Activated CD4-positive, alpha-beta T cell treated with anti-CD3 and anti-CD28 coated beads for 48 hours (primary cell): ENCODE measurements at regions not wholly inside any gene's neighbourhood (a gene's known extent, or its start where the extent isn't known, plus 50 kb on each side); places are given as distances from the start of the nearest gene placed in this dataset.
A peak's percentile ranks its signal among the peaks of the same experiment; 100 is the strongest.

ENCODE experiments used
- DNase-seq: peaks from one replicate; pipeline ENCODE4 v3.0.0-alpha.2; 2020

DNA sequence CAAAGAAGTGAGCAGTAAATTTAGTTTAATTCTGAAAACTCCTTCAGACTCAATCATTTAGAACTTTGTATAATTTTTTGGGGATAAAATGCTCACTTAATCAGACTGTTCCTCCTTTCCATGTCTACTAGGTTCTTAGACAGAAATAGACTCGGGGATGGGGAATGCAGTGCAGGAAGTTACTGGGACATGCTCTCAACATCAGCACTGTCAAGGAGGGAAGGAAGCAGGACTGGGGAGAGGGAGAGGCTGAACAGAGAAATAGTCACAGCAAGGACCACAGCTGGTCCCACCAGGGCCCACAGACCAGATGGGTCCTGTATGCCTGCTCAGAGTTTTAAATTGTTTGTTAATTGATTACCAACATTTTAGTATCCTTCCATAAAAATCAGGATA lies 310.1 kb upstream of the MSX2 start:
- DNase-seq: no peak

DNA sequence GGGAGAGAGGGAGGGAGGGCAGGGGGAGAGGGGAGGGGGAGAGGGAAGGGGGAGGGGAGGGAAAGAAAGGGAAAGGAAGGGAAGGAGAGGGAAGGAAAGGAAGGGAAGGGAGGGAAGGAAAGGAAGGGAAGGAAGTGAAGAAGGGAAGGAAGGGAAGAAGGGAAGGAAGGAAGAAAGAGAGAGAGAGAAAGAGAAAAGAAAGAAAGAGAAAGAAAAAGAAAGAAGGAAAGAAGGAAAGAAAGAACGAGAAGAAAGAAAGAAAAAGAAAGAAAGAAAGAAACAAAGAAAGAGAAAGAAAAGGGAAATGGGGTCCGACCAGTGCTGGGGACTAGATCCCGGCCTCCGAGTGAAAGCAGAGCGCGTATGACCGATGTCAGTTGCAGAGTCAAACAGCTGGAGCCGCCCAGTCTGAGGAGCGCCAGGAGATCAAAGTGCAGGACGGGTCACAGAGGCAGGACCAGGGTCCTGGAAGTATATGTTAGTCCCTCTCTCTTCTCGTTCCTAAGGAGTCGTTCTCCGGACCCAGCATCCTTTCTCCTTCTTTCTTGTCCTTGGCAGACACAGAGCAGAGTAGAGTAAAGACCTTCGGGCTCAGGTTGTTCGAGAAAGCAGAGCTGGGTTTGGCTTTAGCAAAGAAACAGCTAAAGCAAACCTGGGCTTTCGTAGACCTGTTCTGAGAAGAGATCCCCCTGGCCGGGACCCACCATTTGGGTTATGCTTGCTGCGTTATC lies 305.4 kb upstream of the MSX2 start:
- DNase-seq: peak; percentile 4

DNA sequence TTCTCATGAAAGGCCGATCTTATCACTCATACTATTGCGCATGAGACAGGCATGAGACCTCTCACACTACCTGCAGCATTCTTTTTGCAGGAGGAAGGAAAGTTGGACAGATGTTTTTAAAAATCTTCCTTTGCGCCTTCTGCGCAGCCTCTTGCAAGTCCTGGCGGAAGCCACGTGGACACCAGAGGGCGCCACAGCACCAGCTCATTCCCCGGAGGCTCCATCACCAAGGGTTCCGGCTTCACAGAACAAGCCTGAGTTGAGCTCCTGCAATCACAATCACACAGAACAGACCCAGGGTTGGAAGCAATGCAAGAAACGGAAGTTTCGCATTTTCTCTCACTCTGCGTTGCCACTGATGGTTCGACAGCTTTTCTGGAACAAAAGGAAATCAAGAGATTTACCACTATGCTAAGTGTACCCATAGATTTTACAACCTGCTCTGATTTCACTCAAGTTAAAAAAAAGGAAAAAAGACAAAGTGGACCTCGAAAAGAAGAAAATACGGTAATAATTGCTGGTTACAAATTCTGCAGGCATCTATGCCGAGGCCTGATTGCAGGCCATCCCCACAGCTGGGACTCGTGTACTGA lies 304.7 kb upstream of the MSX2 start:
- DNase-seq: peak; percentile 90

DNA sequence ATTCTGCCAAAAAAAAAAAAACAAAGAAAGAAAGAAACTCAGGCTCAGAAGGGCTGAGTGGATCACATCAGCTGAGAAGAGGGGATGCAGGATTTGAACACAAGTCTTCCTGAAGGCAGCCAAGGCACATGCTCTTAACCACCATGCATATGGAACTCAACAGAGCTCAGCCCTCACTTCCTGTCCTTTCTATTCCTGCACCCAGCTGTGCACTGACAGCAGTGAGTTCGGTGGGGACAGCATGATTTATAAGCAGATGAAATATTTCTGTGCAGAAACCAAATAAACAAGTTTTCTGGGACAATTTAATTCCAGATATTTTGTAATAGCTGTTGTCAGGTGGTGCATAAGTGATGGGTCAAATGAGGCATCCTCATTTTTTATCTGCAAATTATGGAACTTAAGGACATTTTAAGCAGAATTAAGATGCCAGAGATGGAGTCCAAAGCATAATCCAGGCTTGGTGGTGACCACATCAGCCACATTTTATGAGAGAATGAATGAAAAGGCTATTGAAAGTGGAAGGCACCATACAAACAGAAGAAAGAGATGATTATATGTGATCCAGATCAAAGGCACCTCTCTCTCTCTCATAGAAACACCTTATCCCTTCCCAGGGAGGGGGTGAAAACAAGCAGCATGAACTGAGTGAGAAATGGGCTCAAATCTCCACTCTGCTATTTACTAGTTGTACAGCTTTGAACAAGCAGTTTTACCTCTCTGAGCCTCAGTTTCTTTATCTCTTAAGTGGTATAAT lies 303.6 kb upstream of the MSX2 start:
- DNase-seq: no peak

DNA sequence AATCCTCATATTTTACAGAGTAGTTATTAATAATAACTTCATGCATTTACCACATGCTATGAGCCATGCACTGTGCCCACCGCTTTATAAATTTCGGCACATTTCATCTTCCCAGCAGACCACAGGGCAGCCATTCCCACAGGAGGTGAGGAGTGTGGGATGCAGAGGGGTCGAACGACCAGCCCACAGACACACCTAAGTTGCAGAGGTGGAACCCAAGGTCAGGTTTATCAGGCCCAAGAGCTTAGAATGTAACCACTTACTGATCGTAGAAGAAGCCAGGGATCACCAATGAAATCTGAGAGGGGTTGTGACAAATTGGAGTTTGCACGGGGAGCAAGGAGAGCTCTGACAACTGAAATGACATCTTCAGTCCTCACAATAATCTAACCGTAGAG lies 303.0 kb upstream of the MSX2 start:
- DNase-seq: no peak

DNA sequence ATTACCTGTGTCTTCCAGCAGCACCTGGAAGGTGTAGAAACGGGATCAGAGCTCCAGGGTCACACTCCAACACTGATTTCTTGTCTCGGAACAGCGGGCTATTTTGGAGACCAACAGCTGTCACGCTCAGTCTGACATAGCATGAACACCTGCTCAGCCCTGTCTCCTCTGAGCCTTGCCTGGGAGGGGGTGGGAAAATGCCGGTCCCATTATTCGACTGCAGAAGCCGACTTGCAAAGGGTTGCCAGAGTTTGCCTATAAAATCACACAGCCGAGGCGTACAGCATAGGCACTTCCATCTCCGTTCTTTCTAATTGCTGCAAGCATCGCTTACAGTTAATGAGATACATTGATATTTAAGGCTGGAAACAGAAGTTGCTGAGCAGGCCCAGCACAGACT lies 300.8 kb upstream of the MSX2 start:
- DNase-seq: no peak

DNA sequence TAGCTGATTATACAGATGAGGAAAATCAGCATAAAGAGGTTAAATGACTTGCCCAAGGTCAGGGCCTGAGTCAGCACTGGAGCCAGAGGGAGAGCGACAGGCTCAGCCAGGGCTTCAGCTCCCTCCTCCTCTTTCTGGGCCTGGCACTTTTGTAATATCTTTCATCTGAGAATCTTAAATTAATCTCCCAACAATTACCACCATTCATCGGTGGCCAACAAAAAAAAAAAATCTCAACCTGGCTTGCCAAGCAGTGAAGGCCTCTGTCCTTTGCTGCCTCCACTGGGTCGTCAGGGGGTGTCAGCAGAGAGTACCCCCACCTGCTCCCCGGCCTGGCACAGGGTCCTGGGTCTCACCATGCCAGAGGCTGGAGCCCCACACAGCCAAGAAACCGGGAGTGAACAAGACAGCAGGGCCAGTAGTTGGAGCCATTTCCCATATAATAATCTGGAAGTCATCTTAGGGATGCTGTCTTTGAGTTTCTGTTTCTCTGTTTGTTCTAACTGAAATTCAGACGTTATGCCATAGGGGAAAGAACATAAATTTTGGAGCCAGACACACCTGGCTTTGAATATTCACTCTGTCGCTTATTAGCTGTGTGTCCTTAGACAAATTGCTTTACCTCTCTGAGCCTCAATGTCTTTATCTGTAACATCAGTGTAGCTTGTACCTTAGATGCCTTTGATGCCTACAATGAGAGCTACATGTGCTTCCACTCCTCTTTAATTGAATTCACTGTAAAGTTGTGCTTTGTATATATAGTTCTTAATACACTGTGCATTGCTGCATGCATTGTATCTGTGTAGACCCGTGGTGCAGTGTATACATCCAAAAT lies 299.9 kb upstream of the MSX2 start:
- no peak for DNase-seq

DNA sequence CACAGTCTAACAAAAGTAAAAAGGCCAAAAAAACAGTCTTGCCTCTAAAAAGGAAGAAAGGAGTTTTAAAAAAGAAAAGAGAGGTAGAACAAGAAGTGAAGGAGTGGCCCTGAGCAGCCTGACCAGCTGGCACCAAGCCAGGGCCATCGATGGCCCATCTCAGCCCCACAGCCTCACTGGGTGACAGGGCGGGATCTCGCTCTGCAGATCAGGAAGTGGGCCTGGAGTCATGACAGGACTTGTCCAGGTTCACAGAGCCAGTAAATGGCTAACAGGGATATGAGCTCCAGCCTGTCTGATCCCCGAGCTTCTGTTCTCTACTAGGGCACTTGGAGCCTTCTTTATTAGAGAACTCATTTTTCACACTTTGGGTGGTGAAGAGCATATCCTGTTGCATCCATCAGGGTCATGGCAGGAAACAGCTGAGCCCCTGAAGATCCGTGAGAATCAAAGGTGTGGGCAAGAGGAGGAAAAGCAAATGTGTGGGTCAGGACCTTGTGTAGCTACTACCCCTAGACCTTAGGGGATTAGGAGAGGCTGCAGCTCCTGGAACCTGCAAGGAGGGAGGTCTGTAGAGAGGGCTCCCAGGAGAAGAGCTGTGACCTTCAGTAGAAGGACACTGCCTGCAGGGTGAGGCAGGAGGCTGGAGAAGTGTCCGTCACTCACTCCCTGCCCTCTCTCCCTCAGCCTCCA lies 299.0 kb upstream of the MSX2 start:
- DNase-seq: no peak

DNA sequence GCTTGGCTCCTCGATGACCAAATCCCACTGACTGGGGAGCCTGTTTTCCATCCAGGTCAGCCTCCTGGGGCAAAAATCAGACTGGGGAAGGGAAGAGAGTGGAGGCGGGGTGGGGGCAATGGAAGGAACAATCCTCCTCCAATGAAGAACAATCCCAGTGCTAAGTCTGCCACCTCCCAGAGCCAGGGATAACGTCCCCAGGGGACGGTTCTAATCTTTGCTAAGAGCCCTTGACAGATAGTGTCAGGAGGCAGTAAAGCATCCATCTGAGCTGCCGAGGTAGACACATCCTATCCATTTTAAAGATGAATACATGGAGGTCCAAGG lies 298.5 kb upstream of the MSX2 start:
- DNase-seq: no peak

DNA sequence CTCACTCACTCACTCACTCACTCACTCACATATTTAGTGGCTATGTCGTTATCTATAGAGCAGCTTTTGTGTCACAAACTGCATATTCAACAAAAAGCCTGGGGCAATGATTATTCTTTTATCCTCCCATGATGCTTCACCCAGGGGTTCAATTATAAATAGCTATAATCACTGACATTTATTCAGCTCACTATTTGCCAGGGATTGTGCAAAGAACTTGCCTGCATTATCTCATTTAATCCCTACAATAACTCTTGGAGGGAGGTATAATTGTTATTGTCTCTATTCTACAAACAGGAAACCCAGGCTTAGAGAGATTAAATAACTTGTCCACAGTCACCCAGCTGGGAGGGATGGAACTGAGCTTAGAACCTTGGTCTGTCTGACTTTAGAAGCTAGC lies 298.0 kb upstream of the MSX2 start:
- DNase-seq: no peak

DNA sequence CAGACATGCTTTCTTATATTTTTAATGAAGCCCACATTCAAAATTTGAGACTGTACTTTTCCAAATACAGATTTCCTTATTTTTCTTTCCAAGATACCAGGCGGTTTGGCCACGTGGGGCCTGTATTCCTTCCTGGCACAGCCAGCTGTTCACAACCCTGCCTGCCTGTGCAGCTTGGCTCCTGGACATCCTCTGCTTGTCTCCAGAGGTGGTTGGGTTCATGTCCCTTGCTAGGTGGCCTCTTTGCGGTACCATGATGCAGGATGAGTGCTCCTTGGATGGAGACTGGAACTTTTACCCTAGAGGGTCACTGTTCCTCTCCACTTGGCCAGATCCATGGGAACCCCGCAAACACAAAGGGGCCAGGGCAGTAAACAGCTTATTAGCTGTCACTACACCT lies 297.5 kb upstream of the MSX2 start:
- DNase-seq: no peak

DNA sequence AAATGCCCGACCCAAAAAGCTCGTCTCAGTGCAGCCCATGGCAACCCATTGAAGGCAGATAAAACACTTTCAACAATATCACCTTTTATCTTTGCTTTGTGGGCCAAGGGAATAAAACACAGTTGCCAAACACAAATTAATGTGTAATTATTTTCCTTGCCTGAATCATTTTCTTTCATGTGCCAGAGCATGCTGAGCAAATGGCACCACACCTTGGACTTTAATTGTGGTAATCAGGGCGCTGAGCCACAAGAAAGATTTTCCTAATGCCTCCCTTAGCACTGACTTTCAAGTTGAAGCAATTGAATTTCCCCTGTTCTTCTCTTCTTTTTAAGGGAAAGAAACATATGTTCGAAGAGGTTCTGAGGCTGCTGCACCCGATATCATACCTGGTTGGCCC lies 297.1 kb upstream of the MSX2 start:
- DNase-seq: no peak

DNA sequence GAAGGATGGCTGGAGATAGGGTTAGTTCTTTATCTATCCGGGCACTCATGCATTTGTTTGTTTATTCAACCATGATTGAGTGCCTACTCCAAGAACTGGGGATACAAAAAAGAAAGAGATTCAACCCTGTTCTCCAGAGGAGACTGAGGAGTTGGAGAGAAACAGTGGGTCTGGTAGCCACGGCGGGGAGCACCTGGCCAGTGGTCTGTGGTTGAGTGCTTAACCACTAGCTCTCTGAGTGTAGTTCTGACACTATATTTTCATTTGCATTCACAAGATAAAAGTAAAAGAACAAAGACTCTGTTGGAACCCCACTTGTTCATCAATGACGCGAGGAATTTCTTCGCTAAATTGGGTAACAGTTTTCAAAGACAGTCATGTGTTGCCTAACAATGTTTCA lies 295.5 kb upstream of the MSX2 start:
- DNase-seq: no peak

DNA sequence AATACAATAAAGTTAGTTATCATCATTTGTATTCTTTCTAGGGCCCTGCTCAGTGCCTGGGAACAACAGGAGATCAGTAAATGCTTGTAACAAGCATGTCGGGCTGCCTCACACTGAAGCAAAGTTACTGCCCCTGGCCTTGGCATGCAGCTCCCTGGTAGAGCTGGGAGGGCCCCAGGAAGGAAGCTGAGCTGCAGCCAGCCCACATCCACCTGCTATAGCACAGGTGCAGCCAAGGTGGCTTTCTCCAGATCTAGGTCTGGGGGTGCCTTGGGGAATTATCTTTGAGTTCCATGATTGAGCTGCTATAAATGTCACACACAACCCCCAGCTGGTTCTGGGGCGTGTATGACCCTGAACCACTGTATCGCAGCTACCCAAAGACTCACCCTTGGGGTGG lies 293.4 kb upstream of the MSX2 start:
- DNase-seq: no peak

DNA sequence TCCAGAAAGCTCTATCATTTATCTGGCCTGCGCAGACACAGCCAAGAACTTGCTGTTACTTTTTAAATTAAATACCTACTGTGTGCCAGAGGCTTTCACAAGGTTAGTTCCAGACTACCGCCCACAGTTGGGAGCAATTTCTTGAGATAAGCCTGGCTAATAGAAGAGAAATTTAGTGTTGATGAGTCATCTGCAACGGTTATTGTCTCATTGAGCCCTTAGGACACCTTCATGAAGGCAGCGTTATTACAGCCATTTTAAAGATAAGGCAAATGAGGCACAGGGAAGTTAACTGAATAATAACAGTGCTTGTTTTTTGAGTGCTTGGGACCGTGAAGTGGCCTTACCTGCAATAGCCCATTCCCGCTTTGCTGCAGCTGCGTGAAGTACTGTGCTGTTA lies 292.9 kb upstream of the MSX2 start:
- DNase-seq: no peak

DNA sequence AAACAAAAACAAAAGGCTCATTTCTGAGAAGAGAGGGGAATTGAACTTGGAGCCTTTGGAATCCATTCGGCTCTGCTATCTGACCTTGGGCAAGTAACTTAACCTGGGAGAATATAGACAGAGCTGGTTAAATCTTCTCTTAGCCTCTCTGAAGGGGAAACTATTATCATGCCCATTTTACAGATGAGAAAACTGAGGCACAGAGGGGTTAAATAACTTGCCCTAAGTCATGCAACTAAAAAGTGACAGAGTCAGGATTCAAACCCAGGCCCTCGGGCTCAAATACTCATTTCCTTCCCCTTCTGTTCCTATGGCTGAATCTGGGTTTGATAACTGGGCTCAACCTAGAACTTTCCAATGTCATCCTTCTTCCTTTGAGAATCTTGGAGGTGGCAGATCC lies 291.3 kb upstream of the MSX2 start:
- no peak for DNase-seq

DNA sequence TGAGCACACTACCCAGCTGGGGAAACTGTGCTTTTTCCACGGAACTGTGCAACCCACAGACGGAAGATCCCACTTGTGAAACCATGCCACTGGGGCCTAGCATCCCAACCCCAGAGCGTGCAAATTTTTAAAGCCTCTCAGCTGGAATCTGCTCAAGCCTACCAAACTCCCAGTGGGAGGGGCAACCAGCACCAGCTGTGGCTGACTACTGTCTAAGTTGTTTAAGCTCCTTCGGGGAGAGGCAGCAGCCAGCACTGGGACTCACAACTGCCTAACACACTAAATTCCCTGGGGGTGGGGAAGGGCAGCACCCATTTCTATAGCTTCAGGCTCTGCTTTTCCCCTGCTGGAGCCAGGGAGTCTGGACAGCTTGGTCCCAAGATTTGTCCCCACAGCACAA lies 287.6 kb upstream of the MSX2 start:
- no peak for DNase-seq

DNA sequence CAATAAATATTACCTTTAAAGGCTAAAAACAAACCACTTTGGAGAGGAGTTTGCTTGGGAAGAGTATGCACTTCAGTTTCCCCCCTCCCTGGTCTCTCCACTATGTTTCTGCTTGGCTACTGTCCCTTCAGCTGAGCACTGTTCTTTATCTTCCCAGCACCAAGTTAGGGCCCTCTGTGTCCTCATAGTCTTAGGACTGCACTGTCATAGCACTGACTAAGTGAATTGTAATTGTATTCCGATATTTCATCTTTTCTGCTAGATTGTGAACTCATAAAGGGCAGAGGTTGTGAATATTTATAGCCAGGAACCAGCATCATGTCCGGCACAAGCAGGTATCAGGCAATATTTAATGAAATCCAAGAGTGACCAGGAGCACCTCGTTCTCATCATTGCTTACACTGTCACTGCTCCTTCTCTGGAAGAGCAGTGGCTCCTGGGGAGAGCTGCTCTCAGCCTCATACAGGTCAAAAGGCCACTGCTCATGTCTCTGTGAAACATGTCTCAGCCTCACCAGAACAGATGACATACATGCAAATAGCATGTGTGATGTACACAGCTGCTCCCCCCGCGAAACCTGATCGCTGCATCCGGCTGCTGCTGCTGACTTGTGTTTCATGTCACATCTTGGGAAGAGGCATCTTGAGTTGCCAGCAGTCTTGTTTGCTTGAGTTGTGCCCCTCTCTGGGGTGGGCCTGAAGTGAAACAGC lies 279.7 kb upstream of the MSX2 start:
- no peak for DNase-seq

DNA sequence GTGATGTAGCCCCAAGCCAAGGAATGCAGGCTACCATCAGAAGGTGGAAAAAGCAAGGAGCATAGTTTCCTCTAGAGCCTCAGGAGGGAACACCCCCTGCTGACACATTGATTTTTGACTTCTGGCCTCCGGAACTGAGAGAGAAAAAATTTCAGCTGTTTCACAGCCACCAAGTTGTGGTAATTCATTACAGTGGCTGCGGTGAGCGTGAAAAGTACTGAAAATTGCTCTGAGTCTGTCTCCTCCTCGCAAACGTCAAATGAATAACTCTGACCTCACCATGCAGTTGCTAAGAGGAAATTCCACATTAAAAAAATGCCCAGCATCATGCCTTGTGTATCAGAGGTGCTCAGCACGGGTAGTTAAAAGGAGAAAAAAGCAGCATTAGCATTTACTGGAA lies 277.9 kb upstream of the MSX2 start:
- no peak for DNase-seq

DNA sequence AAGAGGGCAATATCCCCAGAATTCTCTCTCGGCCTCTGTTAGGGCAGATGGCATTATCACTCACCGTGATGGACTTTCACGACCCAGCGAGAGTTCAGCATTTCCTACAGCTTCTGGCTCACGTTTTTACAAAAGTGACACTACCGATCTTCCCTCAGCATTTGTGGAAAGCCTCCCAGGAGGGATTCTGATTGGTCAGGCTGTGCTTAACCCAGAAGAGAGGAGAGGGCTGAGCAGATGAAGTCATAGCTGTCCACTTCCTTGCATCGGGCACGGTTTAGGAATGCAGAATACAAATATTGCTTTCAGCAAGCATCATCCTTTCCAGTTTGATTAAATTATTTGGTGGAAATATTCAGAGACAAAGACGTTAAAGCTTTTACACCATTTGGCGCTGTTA lies 277.4 kb upstream of the MSX2 start:
- no peak for DNase-seq

DNA sequence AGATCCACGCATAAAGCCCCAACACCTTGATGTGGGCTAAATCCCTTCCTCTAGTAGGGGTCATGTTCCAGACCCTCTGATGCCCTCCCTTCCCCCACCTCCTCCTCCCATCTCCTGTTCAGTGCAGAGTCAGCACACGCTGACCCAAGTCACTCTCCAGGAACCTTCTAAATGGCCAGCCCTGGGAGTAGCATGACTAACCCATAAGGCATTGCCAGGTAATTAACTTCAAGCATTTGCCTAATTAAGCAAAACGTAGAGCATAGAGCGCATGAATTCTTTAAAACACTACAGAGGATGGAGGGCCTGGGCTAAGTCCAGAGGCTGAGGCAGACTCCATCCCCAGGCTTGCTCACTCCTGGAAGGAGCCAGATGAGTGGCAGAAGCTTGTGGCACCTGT lies 276.3 kb upstream of the MSX2 start:
- no peak for DNase-seq

DNA sequence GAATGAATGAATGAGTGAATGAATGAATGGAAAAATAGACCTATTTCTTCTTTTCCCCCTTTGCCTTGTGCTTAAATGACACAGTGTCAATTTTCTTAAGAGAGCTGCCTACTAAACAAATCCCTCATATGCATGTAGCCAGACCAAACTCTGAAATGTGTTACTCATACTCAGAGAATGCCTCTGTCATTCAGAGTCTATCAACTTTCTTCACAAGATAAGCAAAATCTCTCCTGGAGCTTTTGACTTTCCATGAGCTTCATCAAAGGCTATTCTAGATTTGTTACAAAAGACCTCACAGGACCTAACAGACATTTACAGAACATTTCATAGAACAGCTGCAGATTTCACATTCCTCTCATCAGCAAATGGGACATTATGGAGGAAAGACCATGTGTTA lies 275.7 kb upstream of the MSX2 start:
- no peak for DNase-seq
